ENCODE measurements at regions not wholly inside any gene's neighbourhood (a gene's known extent, or its start where the extent isn't known, plus 50 kb on each side); places are given as distances from the start of the nearest gene placed in this dataset.

GRCh38 chr3:153462545-153462944 is 300.5 kb downstream of the RAP2B start:
- DNase-seq (ENCODE audit: low read depth in 2 of 2): no peak
- no peaks in the 10 kb centered on the region for H3K4me1 ChIP-seq (ENCODE audit: control insufficient read depth, extremely low read depth, insufficient read depth, low read length)
- no peaks in the 10 kb centered on the region for H3K36me3 ChIP-seq (ENCODE audit: control insufficient read depth, insufficient read depth, low read length)
- no peak overlapping the region for H3K4me3 ChIP-seq (replicated peaks in 1 of 4; ENCODE audit: control extremely low read depth in 1 of 4, insufficient read depth in 1 of 4, low read depth in 3 of 4, low read length in 4 of 4)
- H3K79me2 ChIP-seq (ENCODE audit: control insufficient read depth, insufficient read depth, low read length): no peaks in the 10 kb centered on the region
- no peak overlapping the region for H3K9ac ChIP-seq (ENCODE audit: insufficient read depth, low read length)
- H3K9me3 ChIP-seq (ENCODE audit: control insufficient read depth, insufficient read depth, low read depth, low read length): no peaks in the 10 kb centered on the region
- no peak overlapping the region for H3K4me2 ChIP-seq (ENCODE audit: extremely low read depth, insufficient read depth, low read length)
- TF ChIP-seq CTCF (conservative IDR thresholded peaks at IDR 0.05 in 1 of 2, IDR thresholded peaks at IDR 0.05 in 1 of 2; ENCODE audit: low read depth in 1 of 2, low read length in 2 of 2) (no peak), EZH2 (IDR thresholded peaks at IDR 0.05; ENCODE audit: low read length, missing control alignments) (no peak)
- no peak overlapping the region for H2AFZ ChIP-seq (ENCODE audit: low read length)
- no peaks in the 10 kb centered on the region for H3K27me3 ChIP-seq (ENCODE audit: control insufficient read depth, insufficient read depth, low read length)
- no peaks in the 10 kb centered on the region for H4K20me1 ChIP-seq (ENCODE audit: control insufficient read depth, extremely low read depth, insufficient read depth, low read length)
- H3K27ac ChIP-seq (ENCODE audit: insufficient read depth, low read length): no peak overlapping the region

GRCh38 chr3:153463895-153464294 is 301.9 kb downstream of the RAP2B start:
- Histone ChIP-seq H3K9me3 (ENCODE audit: control insufficient read depth, insufficient read depth, low read depth, low read length) (no peaks in the 10 kb centered on the region), H3K4me2 (ENCODE audit: extremely low read depth, insufficient read depth, low read length) (no peak overlapping the region), H3K4me3 (replicated peaks in 1 of 4; ENCODE audit: control extremely low read depth in 1 of 4, insufficient read depth in 1 of 4, low read depth in 3 of 4, low read length in 4 of 4) (no peak overlapping the region), H3K27me3 (ENCODE audit: control insufficient read depth, insufficient read depth, low read length) (no peaks in the 10 kb centered on the region), H3K79me2 (ENCODE audit: control insufficient read depth, insufficient read depth, low read length) (no peaks in the 10 kb centered on the region), H3K9ac (ENCODE audit: insufficient read depth, low read length) (no peak overlapping the region), H3K4me1 (ENCODE audit: control insufficient read depth, extremely low read depth, insufficient read depth, low read length) (no peaks in the 10 kb centered on the region), H2AFZ (ENCODE audit: low read length) (no peak overlapping the region), H4K20me1 (ENCODE audit: control insufficient read depth, extremely low read depth, insufficient read depth, low read length) (no peaks in the 10 kb centered on the region), H3K36me3 (ENCODE audit: control insufficient read depth, insufficient read depth, low read length) (no peaks in the 10 kb centered on the region), H3K27ac (ENCODE audit: insufficient read depth, low read length) (no peak overlapping the region)
- DNase-seq (ENCODE audit: low read depth in 2 of 2): no peak
- TF ChIP-seq EZH2 (IDR thresholded peaks at IDR 0.05; ENCODE audit: low read length, missing control alignments) (no peak), CTCF (conservative IDR thresholded peaks at IDR 0.05 in 1 of 2, IDR thresholded peaks at IDR 0.05 in 1 of 2; ENCODE audit: low read depth in 1 of 2, low read length in 2 of 2) (no peak)

DNA sequence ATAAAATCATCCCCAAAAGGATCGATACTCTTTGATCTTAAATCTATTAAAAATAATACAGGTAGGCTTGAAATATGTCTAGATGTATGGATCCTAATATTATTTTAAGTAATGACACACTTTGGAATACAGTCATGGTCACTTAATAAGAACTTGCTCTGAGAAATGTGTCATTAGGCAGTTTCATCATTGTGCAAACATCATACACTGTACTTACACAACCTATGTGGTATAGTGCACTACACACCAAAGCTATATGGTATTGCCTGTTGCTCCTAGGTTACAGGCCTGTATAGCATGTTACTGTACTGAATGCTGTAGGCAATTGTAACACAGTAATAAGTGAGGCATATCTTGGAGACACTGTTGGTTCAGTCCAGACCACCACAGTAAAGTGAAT is 307.1 kb downstream of the RAP2B start:
- H3K27me3 ChIP-seq (ENCODE audit: control insufficient read depth, insufficient read depth, low read length): no peaks in the 10 kb centered on the region
- H3K4me3 ChIP-seq (replicated peaks in 1 of 4; ENCODE audit: control extremely low read depth in 1 of 4, insufficient read depth in 1 of 4, low read depth in 3 of 4, low read length in 4 of 4): no peak overlapping the region
- no peak for DNase-seq (ENCODE audit: low read depth in 2 of 2)
- H3K36me3 ChIP-seq (ENCODE audit: control insufficient read depth, insufficient read depth, low read length): no peaks in the 10 kb centered on the region
- no peak overlapping the region for H2AFZ ChIP-seq (ENCODE audit: low read length)
- no peaks in the 10 kb centered on the region for H3K9me3 ChIP-seq (ENCODE audit: control insufficient read depth, insufficient read depth, low read depth, low read length)
- H3K4me1 ChIP-seq (ENCODE audit: control insufficient read depth, extremely low read depth, insufficient read depth, low read length): no peaks in the 10 kb centered on the region
- H4K20me1 ChIP-seq (ENCODE audit: control insufficient read depth, extremely low read depth, insufficient read depth, low read length): no peaks in the 10 kb centered on the region
- H3K27ac ChIP-seq (ENCODE audit: insufficient read depth, low read length): no peak overlapping the region
- TF ChIP-seq CTCF (conservative IDR thresholded peaks at IDR 0.05 in 1 of 2, IDR thresholded peaks at IDR 0.05 in 1 of 2; ENCODE audit: low read depth in 1 of 2, low read length in 2 of 2): no peak
- no peak for TF ChIP-seq EZH2 (IDR thresholded peaks at IDR 0.05; ENCODE audit: low read length, missing control alignments)
- H3K79me2 ChIP-seq (ENCODE audit: control insufficient read depth, insufficient read depth, low read length): no peaks in the 10 kb centered on the region
- no peak overlapping the region for H3K9ac ChIP-seq (ENCODE audit: insufficient read depth, low read length)
- H3K4me2 ChIP-seq (ENCODE audit: extremely low read depth, insufficient read depth, low read length): no peak overlapping the region

Data from fibroblast of lung (primary cell).